ENCODE measurements at regions not wholly inside any gene's neighbourhood (a gene's known extent, or its start where the extent isn't known, plus 50 kb on each side); places are given as distances from the start of the nearest gene placed in this dataset.
A peak's percentile ranks its signal among the peaks of the same experiment; 100 is the strongest.

GRCh38 chr4:37759833-37760232 lies 66.7 kb upstream of the PGM2 start:
- H3K27me3 ChIP-seq, result no peaks in the 10 kb centered on the region
- H3K36me3 ChIP-seq, result no peaks in the 10 kb centered on the region
- no peak overlapping the region for H3K4me3 ChIP-seq
- H3K27ac ChIP-seq, result peak overlapping the region in 1 of 4 donors; percentile 7
- WGBS, 2 donors, result 93 to 100% methylated on average over 1 of the region's 1 CpG
- TF ChIP-seq CTCF (IDR thresholded peaks at IDR 0.05), result no peak
- TF ChIP-seq POLR2A (IDR thresholded peaks at IDR 0.05), result no peak
- TF ChIP-seq POLR2AphosphoS5 (IDR thresholded peaks at IDR 0.05), result no peak
- TF ChIP-seq EP300 (IDR thresholded peaks at IDR 0.05), result no peak
- peaks cover 10 to 30% (median 24%) of the 10 kb centered on the region in 4 donors for H3K4me1 ChIP-seq
- ATAC-seq (ENCODE audit: low FRiP score in 2 of 2), result no peak
- no peak for DNase-seq
- H3K9me3 ChIP-seq, result no peaks in the 10 kb centered on the region

DNA sequence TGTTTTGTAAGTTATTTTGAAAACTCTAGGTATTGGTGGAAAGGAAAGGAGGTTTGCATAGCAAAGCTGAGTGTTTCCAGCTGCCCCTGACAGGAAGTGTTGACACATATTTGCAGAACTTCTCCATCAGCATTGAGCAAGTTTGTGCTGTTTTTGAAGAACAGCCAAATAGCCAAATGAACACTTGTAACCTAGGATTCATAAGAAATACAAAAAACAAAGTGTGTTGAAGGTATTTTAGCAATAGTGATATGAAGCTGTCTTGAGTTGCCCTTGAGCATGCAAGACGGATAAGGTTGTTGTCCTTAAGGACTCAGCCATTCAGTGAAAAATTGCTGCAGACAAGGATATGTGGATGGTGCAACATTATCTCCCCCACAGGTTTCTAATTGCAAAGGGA lies 68.3 kb upstream of the PGM2 start:
- peak in 2 of 4 donors; percentile 71 to 83 for TF ChIP-seq EP300 (IDR thresholded peaks at IDR 0.05)
- peak; percentile 35 to 87 for TF ChIP-seq POLR2AphosphoS5 (IDR thresholded peaks at IDR 0.05)
- TF ChIP-seq POLR2A (IDR thresholded peaks at IDR 0.05), result no peak
- TF ChIP-seq CTCF (IDR thresholded peaks at IDR 0.05), result no peak
- Histone ChIP-seq H3K27ac (peak overlapping the region; percentile 62 to 82 (median 72)), H3K9me3 (no peaks in the 10 kb centered on the region), H3K36me3 (no peaks in the 10 kb centered on the region), H3K4me1 (peaks cover 10 to 37% (median 27%) of the 10 kb centered on the region in 4 donors), H3K27me3 (no peaks in the 10 kb centered on the region), H3K4me3 (no peak overlapping the region)
- ATAC-seq (ENCODE audit: low FRiP score in 2 of 2) (peak; percentile 81 to 85), DNase-seq (peak in 1 of 2 donors; percentile 66)
- 29 to 68% methylated on average over 1 of the region's 1 CpG for WGBS, 2 donors

DNA sequence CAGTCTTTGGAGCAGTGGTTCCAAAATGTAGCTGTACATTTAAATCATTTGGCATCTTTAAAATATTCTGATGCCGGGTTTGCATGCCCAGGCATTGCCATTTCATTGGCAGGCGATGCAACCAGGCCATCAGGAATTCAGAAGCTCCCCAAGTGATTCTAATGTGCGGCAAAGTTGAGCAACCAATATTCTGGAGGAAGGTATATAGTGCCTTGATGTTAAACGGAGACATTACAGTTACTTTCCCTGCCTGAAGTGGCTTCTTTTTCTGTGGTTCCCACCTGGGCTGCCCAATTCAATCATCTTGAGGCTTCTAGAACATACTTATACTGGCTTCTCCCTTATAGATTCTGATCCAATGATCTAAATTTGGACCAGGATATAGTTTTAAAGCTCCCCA lies 68.7 kb upstream of the PGM2 start:
- Histone ChIP-seq H3K9me3 (no peaks in the 10 kb centered on the region), H3K27ac (peak overlapping the region; percentile 62 to 82 (median 72)), H3K4me1 (peaks cover 10 to 37% (median 25%) of the 10 kb centered on the region in 4 donors), H3K36me3 (no peaks in the 10 kb centered on the region), H3K4me3 (no peak overlapping the region), H3K27me3 (no peaks in the 10 kb centered on the region)
- DNase-seq (no peak), ATAC-seq (ENCODE audit: low FRiP score in 2 of 2) (peak; percentile 23 to 47)
- 31 to 54% methylated on average over 4 of the region's 4 CpGs for WGBS, 2 donors
- no peak for TF ChIP-seq POLR2AphosphoS5 (IDR thresholded peaks at IDR 0.05)
- no peak for TF ChIP-seq POLR2A (IDR thresholded peaks at IDR 0.05)
- no peak for TF ChIP-seq EP300 (IDR thresholded peaks at IDR 0.05)

GRCh38 chr4:37757121-37757520 lies 69.4 kb upstream of the PGM2 start:
- Histone ChIP-seq H3K27me3 (no peaks in the 10 kb centered on the region), H3K36me3 (no peaks in the 10 kb centered on the region), H3K4me3 (no peak overlapping the region), H3K9me3 (no peaks in the 10 kb centered on the region), H3K4me1 (peaks cover 7 to 37% (median 22%) of the 10 kb centered on the region in 4 donors), H3K27ac (peak overlapping the region; percentile 62 to 82 (median 72))
- TF ChIP-seq CTCF (IDR thresholded peaks at IDR 0.05), result no peak
- no peak for TF ChIP-seq EP300 (IDR thresholded peaks at IDR 0.05)
- TF ChIP-seq POLR2A (IDR thresholded peaks at IDR 0.05), result no peak
- no peak for DNase-seq
- 51 to 56% methylated on average over 5 of the region's 5 CpGs for WGBS, 2 donors
- ATAC-seq (ENCODE audit: low FRiP score in 2 of 2), result no peak

GRCh38 chr4:37754410-37755185 lies 68.4 kb upstream of the RELL1 start:
- ATAC-seq (ENCODE audit: low FRiP score in 2 of 2) (peak in 1 of 2 donors; percentile 49), DNase-seq (peak in 1 of 2 donors; percentile 23)
- no peaks in the 10 kb centered on the region for H3K9me3 ChIP-seq
- WGBS, 2 donors, result 47 to 53% methylated on average over 6 of the region's 6 CpGs
- no peak for TF ChIP-seq EP300 (IDR thresholded peaks at IDR 0.05)
- TF ChIP-seq POLR2AphosphoS5 (IDR thresholded peaks at IDR 0.05), result no peak
- TF ChIP-seq POLR2A (IDR thresholded peaks at IDR 0.05), result no peak
- no peak for TF ChIP-seq CTCF (IDR thresholded peaks at IDR 0.05)
- H3K4me1 ChIP-seq, result peaks cover 7 to 37% (median 19%) of the 10 kb centered on the region in 4 donors
- H3K27ac ChIP-seq, result peak overlapping the region in 3 of 4 donors; percentile 36 to 58 (median 43)
- H3K27me3 ChIP-seq, result no peaks in the 10 kb centered on the region
- H3K4me3 ChIP-seq, result no peak overlapping the region
- no peaks in the 10 kb centered on the region for H3K36me3 ChIP-seq
